ENCODE measurements at regions not wholly inside any gene's neighbourhood (a gene's known extent, or its start where the extent isn't known, plus 50 kb on each side); places are given as distances from the start of the nearest gene placed in this dataset.
A peak's percentile ranks its signal among the peaks of the same experiment; 100 is the strongest.

DNA sequence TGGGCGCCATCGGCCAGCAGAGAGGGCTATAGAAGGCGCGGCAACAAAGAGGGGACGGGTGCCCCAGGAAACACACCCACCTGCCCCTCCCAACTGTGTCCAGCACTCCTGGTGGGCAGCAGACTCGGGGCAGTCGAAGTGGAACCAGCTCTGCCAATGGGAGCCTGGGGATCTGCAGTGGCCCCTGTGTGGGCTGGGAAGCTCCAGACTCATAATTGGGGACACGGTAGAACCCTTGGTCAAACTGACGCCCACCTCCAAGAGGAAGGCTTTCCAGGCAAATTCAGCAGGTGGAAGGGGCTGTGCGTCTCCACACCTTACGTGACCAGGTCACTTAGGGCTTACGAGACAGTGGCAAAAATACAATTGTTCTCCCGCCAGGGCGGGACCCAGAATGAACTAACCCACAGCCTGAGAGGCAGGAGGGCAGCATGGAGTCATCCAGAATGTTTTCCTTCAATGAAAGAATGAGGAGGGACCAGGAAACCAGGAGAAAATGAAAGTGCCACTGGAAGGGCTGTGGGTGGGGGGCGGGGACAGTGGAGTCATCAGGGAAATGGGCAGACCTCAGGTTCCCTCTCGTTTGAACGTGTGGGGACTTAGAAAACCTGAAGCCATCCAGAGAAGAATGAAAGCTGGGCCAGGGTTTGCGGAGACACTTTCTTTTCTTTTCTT is 53.2 kb upstream of the SHANK2 start:
- TF ChIP-seq, protein P1, sequence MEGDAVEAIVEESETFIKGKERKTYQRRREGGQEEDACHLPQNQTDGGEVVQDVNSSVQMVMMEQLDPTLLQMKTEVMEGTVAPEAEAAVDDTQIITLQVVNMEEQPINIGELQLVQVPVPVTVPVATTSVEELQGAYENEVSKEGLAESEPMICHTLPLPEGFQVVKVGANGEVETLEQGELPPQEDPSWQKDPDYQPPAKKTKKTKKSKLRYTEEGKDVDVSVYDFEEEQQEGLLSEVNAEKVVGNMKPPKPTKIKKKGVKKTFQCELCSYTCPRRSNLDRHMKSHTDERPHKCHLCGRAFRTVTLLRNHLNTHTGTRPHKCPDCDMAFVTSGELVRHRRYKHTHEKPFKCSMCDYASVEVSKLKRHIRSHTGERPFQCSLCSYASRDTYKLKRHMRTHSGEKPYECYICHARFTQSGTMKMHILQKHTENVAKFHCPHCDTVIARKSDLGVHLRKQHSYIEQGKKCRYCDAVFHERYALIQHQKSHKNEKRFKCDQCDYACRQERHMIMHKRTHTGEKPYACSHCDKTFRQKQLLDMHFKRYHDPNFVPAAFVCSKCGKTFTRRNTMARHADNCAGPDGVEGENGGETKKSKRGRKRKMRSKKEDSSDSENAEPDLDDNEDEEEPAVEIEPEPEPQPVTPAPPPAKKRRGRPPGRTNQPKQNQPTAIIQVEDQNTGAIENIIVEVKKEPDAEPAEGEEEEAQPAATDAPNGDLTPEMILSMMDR (IDR thresholded peaks at IDR 0.05) = no peak
- DNase-seq (ENCODE audit: low spot score in 2 of 2) = peak in 1 of 2 donors; percentile 15
- Histone ChIP-seq H3K9me3 (no peaks in the 10 kb centered on the region), H3K27me3 (no peaks in the 10 kb centered on the region), H3K4me1 (peaks cover 0 to 4% of the 10 kb centered on the region in 2 donors), H3K36me3 (no peaks in the 10 kb centered on the region), H3K4me3 (no peak overlapping the region), H3K27ac (no peak overlapping the region)
- intact Hi-C loops (cut with DNase I) = no loop called here

DNA sequence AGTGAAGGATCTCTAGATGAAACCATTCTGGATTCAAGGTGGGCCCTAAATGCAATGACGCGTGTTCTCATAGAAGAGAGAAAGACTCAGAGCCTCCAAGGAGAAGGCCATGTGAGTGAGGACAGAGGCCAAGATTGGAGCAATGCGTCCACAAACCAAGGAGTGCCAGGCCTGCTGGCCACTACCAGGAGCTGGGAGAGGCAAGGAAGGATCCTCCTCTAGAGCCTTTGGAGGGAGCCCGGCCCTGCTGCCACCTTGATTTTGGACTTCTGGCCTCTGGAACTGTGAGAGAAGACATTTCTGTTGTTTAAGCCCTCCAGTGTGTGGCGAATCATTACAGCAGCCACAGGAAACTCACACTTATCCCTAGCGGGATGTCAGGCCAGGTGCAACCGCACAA is 52.7 kb upstream of the SHANK2 start:
- Histone ChIP-seq H3K36me3 (no peaks in the 10 kb centered on the region), H3K27ac (no peak overlapping the region), H3K4me1 (peaks cover under 1 to 8% of the 10 kb centered on the region in 2 donors), H3K9me3 (no peaks in the 10 kb centered on the region), H3K27me3 (no peaks in the 10 kb centered on the region), H3K4me3 (no peak overlapping the region)
- peak in 1 of 2 donors; percentile 13 for DNase-seq (ENCODE audit: low spot score in 2 of 2)
- intact Hi-C loops (cut with DNase I) = no loop called here
- TF ChIP-seq, protein P1 (IDR thresholded peaks at IDR 0.05) = no peak

DNA sequence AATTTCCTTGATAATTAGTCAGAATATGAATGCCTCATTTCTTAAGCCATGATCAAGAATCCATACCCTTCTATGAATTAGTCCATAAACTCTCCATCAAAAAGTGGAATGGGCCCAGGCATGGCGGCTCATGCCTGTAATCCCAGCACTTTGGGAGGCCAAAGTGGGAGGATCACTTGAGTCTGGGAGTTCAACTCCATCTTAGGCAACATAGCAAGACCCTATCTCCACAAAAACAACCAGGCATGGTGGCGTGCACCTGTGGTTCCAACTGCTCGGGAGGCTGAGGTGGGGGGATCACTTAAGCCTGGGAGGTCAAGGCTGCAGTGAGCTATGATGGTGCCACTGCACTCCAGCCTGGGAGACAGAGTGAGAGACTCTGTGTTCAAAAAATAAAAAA is 52.1 kb upstream of the SHANK2 start:
- Histone ChIP-seq H3K4me3 (no peak overlapping the region), H3K4me1 (peaks cover 5 to 13% of the 10 kb centered on the region in 2 donors), H3K27ac (no peak overlapping the region), H3K27me3 (no peaks in the 10 kb centered on the region), H3K9me3 (no peaks in the 10 kb centered on the region), H3K36me3 (no peaks in the 10 kb centered on the region)
- TF ChIP-seq, protein P1 (IDR thresholded peaks at IDR 0.05) = no peak
- intact Hi-C loops (cut with DNase I) = no loop called here
- peak in 1 of 2 donors; percentile 37 for DNase-seq (ENCODE audit: low spot score in 2 of 2)

DNA sequence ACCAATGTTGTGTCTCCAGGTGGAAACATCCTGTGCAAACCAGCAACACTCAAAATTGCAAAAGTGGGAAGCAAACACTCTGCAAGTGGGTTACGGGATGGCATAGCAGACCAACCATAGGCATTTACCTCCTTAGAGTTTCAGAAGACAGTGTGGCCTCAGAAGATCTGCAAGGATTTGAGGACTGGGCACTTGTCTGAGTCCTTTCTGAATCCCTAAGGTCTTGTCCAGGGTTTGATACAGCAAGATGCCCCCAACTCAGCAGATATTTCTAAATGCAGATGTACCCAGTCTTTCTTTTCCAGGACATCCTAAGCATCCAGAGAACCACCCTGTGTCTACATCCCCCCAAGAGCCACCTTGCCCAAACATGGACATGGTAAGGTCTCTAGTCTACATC is 51.7 kb upstream of the SHANK2 start:
- TF ChIP-seq, protein P1 (IDR thresholded peaks at IDR 0.05) = no peak
- Histone ChIP-seq H3K9me3 (no peaks in the 10 kb centered on the region), H3K27me3 (no peaks in the 10 kb centered on the region), H3K27ac (no peak overlapping the region), H3K36me3 (no peaks in the 10 kb centered on the region), H3K4me3 (no peak overlapping the region), H3K4me1 (peaks cover 5 to 13% of the 10 kb centered on the region in 2 donors)
- intact Hi-C loops (cut with DNase I) = no loop called here
- no peak for DNase-seq (ENCODE audit: low spot score in 2 of 2)

DNA sequence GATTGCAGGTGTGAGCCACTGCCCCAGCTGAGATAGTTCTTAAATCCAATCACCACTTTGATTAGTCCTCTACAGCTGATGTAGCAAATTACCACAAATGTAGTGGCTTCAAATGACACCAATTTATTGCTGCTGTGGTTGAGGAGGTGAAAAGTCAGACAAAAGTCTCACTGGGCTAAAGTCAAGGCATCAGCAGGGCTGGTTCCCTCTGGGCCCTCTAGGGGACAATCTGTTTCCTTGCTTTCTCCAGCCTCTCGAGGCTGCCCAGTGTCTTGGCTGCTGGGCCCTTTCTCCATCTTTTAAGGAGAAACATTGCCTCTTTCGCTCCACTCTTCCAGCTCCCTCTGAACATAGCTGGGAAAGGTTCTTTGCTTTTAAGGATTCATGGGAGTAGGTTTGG is 50.5 kb upstream of the SHANK2 start:
- intact Hi-C loops (cut with DNase I) = no loop called here
- DNase-seq (ENCODE audit: low spot score in 2 of 2) = peak in 1 of 2 donors; percentile 27
- TF ChIP-seq, protein P1 (IDR thresholded peaks at IDR 0.05) = no peak

More for the DNA sequence above, 50.5 kb upstream of the SHANK2 start:
- no peaks in the 10 kb centered on the region for H3K9me3 ChIP-seq
- H3K4me1 ChIP-seq = peaks cover 5 to 15% of the 10 kb centered on the region in 2 donors
- H3K4me3 ChIP-seq = no peak overlapping the region
- no peak overlapping the region for H3K27ac ChIP-seq
- H3K36me3 ChIP-seq = no peaks in the 10 kb centered on the region
- H3K27me3 ChIP-seq = no peaks in the 10 kb centered on the region

All from ascending aorta (tissue), 2 donors.